Ectodermal cell (in vitro differentiated cells): ENCODE measurements at regions not wholly inside any gene's neighbourhood (a gene's known extent, or its start where the extent isn't known, plus 50 kb on each side); places are given as distances from the start of the nearest gene placed in this dataset.
"Not testable (repeated sequence)": the region's sequence is repeated elsewhere in the genome, so short reads cannot be mapped to it uniquely, and the experiment has no call there.

Experiments
- H3K27ac ChIP-seq: 2 replicates; pipeline ENCODE4 v1.7.0; 2013; ENCODE audit warnings: mild to moderate bottlenecking, low read depth, low read length; ENCODE audit not compliant: insufficient read depth, poor library complexity, severe bottlenecking
- H3K27me3 ChIP-seq: 2 replicates; pipeline ENCODE4 v1.7.0; 2013; ENCODE audit warnings: mild to moderate bottlenecking, low read length; ENCODE audit not compliant: insufficient read depth, control insufficient read depth, poor library complexity, severe bottlenecking
- H3K36me3 ChIP-seq: one replicate; pipeline ENCODE4 v1.7.0; 2013; ENCODE audit warnings: low read length; ENCODE audit not compliant: control insufficient read depth, insufficient read depth
- H3K4me1 ChIP-seq: one replicate; pipeline ENCODE4 v1.7.0; 2013; ENCODE audit warnings: low read length; ENCODE audit not compliant: control insufficient read depth, insufficient read depth
- H3K4me3 ChIP-seq: 2 replicates; pipeline ENCODE4 v1.7.0; 2013; ENCODE audit warnings: low read depth, low read length, control low read depth; ENCODE audit not compliant: insufficient read depth
- H3K9me3 ChIP-seq: 2 replicates; pipeline ENCODE4 v1.7.0; 2013; ENCODE audit warnings: mild to moderate bottlenecking, low read length, moderate library complexity; ENCODE audit not compliant: control insufficient read depth
- WGBS, 2 experiments: methylation state at CpG; one replicate each; pipeline ENCODE4 v1.1.7; 2013; ENCODE audit warnings: missing lambda C conversion rate in 2 of 2; 5-methylcytosine and 5-hydroxymethylcytosine counted together

DNA sequence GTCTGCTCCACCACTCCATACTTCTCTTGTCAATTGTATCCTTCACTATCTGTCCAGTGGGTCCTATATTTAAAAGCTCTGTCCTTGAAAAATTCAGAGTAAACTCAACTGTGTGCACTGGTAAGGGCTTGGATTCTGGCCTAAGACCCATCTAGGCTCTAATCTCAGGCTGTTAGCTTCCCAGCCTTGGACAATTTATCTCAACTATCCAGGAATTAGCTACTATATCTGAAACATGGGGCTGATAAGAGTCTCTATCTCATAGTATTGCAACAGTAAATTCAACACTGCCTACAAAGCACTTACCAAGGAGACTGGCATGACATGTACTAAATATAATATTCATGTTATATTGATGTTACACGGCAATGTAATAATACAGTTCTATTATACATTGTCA, 303.4 kb downstream of the XPNPEP1 start:
- H3K4me1 ChIP-seq = no peaks in the 10 kb centered on the region
- no peak overlapping the region for H3K27ac ChIP-seq
- no peaks in the 10 kb centered on the region for H3K27me3 ChIP-seq
- no peak overlapping the region for H3K4me3 ChIP-seq
- H3K36me3 ChIP-seq = no peaks in the 10 kb centered on the region
- no peaks in the 10 kb centered on the region for H3K9me3 ChIP-seq
- WGBS, 2 experiments = no CpG with 5 or more reads among the region's 1 CpG

- Histone ChIP-seq H3K27ac (no peak overlapping the region), H3K4me3 (no peak overlapping the region), H3K4me1 (no peaks in the 10 kb centered on the region), H3K9me3 (no peaks in the 10 kb centered on the region), H3K36me3 (no peaks in the 10 kb centered on the region), H3K27me3 (no peaks in the 10 kb centered on the region)
- 79 to 85% methylated on average over 1 of the region's 1 CpG for WGBS, 2 experiments
Observed at GRCh38 chr10:109618748-109619147, 304.6 kb downstream of the XPNPEP1 start.

DNA sequence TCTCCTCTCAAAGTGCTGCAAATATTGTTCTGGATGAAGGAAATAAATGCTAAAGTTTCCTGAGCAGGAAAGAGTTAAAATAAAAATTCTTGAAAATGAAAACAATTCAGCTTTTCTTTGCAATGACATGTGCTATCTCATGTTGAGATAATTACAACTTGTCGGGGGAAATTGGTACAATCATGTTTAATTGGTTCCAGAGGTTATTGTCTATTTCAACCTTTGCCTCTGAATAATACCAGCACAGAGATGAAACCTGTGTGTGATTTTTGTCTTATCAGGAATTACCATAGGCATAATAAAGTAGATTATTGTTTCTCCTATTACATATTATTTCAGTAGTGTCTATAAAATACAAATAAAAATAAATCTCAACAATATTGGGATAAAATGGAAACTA, 305.0 kb downstream of the XPNPEP1 start:
- no peaks in the 10 kb centered on the region for H3K4me1 ChIP-seq
- no peak overlapping the region for H3K4me3 ChIP-seq
- no peaks in the 10 kb centered on the region for H3K36me3 ChIP-seq
- H3K9me3 ChIP-seq = no peaks in the 10 kb centered on the region
- no peak overlapping the region for H3K27ac ChIP-seq
- WGBS, 2 experiments = no CpG with 5 or more reads among the region's 1 CpG
- no peaks in the 10 kb centered on the region for H3K27me3 ChIP-seq

DNA sequence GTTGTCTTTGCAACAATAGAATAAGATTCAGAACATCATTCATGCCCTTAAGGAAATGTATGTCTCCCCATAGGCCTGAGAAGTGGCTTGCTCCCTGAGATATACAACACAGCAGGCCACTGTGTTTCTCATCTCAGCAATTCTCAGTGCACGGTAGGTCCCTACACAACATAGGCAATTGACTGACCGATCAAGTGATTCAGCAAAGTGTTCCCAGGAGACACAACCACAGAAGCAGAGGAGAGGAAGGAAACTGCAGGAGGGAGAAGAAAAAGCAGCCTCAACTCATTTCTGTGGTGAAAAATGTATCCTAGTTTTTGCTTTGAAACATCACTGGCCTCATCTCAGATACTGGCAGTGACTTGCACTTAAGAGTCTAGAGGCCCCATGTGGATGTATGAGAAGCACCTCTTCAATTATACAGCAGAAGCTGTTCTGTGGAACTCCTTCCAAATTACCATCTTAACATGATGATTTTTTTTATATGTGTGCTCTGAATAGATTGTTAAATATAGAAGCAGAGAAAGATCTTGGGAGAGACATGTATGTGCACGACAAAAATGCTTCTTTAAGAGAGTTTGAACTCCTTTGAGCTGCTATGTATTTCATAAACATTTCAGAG, 306.8 kb downstream of the XPNPEP1 start:
- H3K36me3 ChIP-seq = no peaks in the 10 kb centered on the region
- 85 to 87% methylated on average over 3 of the region's 3 CpGs for WGBS, 2 experiments
- H3K4me1 ChIP-seq = no peaks in the 10 kb centered on the region
- H3K27me3 ChIP-seq = no peaks in the 10 kb centered on the region
- H3K27ac ChIP-seq = no peak overlapping the region
- H3K4me3 ChIP-seq = no peak overlapping the region
- H3K9me3 ChIP-seq = no peaks in the 10 kb centered on the region

- WGBS, 2 experiments = 50 to 89% methylated on average over 1 of the region's 1 CpG
- not testable (repeated sequence) for H3K4me3 ChIP-seq, H3K4me1 ChIP-seq, H3K27me3 ChIP-seq, H3K36me3 ChIP-seq, H3K27ac ChIP-seq, H3K9me3 ChIP-seq
Observed at GRCh38 chr10:109595356-109595755, 328.0 kb downstream of the XPNPEP1 start.

DNA sequence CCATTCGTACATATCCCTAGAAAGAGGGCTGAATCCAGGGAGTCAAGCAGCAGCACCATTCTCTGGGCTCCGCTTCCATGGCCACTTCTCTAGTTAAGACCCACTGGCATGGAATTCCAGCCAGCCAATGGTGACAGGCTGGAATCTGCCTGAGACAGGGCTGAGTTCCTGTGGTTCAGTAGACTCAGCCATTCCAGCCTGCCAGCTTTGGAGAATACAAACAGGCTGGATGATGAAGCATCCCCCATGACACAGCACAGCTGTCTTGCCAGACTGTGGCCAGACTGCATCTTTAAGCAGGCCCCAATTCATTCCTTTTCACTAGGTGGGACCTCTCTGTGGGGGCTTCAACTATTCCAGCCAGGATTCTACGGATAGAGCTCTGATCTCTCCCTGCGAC, 329.6 kb downstream of the XPNPEP1 start:
- no peaks in the 10 kb centered on the region for H3K9me3 ChIP-seq
- H3K4me1 ChIP-seq = no peaks in the 10 kb centered on the region
- WGBS, 2 experiments = 81% methylated on average over 4 of the region's 4 CpGs
- H3K4me3 ChIP-seq = no peak overlapping the region
- H3K36me3 ChIP-seq = no peaks in the 10 kb centered on the region
- H3K27me3 ChIP-seq = no peaks in the 10 kb centered on the region
- H3K27ac ChIP-seq = no peak overlapping the region

DNA sequence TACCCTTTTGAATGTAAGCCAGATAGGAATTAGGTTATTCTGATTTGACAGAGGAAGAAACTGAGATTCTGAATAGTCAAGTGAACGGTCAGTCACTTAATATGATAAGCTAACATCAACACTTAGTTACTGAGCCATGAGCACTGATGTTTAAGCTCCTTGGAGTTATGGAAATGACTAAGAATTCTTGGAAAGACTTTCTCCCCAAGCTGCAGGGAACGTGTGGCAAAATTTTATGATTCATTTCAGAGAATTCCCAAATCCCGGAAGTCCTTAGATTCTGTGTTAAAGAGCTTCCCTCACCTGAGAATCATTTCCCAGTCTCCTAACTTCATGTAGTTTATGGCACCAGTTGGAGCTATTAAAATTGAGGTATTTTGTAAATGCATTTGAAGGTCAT, 330.9 kb downstream of the XPNPEP1 start:
- H3K27ac ChIP-seq = no peak overlapping the region

GRCh38 chr10:109591601-109592000, 331.7 kb downstream of the XPNPEP1 start:
- 59 to 80% methylated on average over 2 of the region's 2 CpGs for WGBS, 2 experiments
- Histone ChIP-seq H3K9me3 (no peaks in the 10 kb centered on the region), H3K4me3 (no peak overlapping the region), H3K36me3 (no peaks in the 10 kb centered on the region), H3K27me3 (no peaks in the 10 kb centered on the region), H3K27ac (no peak overlapping the region), H3K4me1 (peaks cover 8% of the 10 kb centered on the region)

More for the DNA sequence above, 330.9 kb downstream of the XPNPEP1 start:
- no peaks in the 10 kb centered on the region for H3K9me3 ChIP-seq
- peaks cover 6% of the 10 kb centered on the region for H3K4me1 ChIP-seq
- no peaks in the 10 kb centered on the region for H3K27me3 ChIP-seq
- WGBS, 2 experiments = 73 to 86% methylated on average over 2 to 3 of the region's 3 CpGs
- H3K36me3 ChIP-seq = no peaks in the 10 kb centered on the region
- H3K4me3 ChIP-seq = no peak overlapping the region

GRCh38 chr10:109588259-109588658, 335.1 kb downstream of the XPNPEP1 start:
- no peak overlapping the region for H3K27ac ChIP-seq
- H3K27me3 ChIP-seq = no peaks in the 10 kb centered on the region
- H3K4me3 ChIP-seq = no peak overlapping the region
- 56% methylated on average over 3 of the region's 3 CpGs for WGBS, 2 experiments
- no peaks in the 10 kb centered on the region for H3K36me3 ChIP-seq
- H3K4me1 ChIP-seq = peaks cover 8% of the 10 kb centered on the region
- no peaks in the 10 kb centered on the region for H3K9me3 ChIP-seq

- no peaks in the 10 kb centered on the region for H3K9me3 ChIP-seq
- H3K27ac ChIP-seq = no peak overlapping the region
- H3K36me3 ChIP-seq = no peaks in the 10 kb centered on the region
- 68 to 78% methylated on average over 3 of the region's 3 CpGs for WGBS, 2 experiments
- no peak overlapping the region for H3K4me3 ChIP-seq
- peaks cover 8% of the 10 kb centered on the region for H3K4me1 ChIP-seq
- no peaks in the 10 kb centered on the region for H3K27me3 ChIP-seq
Observed at GRCh38 chr10:109587366-109587765, 335.9 kb downstream of the XPNPEP1 start.

DNA sequence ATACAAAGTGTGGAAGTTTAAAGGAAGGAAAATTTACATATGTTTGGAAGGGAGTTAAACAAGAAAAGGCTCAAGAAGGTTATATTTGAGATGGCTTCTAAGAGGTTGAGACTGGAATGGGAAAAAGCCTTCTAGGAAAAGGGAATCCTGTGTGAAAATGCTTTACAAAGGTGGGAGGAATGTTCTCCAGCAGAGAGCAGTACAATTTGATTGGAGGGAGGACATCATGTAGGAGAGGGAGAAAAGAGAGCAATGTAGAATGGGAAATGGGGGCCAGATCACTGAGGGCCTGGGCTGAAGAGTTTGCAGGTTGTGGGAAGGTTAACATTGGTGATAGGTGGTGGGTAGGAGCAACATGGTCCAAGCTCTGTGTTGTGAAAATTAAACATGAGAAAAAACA, 366.9 kb downstream of the XPNPEP1 start:
- no peaks in the 10 kb centered on the region for H3K9me3 ChIP-seq
- H3K36me3 ChIP-seq = no peaks in the 10 kb centered on the region
- H3K27me3 ChIP-seq = no peaks in the 10 kb centered on the region
- no peaks in the 10 kb centered on the region for H3K4me1 ChIP-seq
- no peak overlapping the region for H3K4me3 ChIP-seq
- no peak overlapping the region for H3K27ac ChIP-seq
